Thymus (tissue), 11 donors: ENCODE measurements at regions not wholly inside any gene's neighbourhood (a gene's known extent, or its start where the extent isn't known, plus 50 kb on each side); places are given as distances from the start of the nearest gene placed in this dataset.
"Not testable (repeated sequence)": the region's sequence is repeated elsewhere in the genome, so short reads cannot be mapped to it uniquely, and the experiment has no call there.

Experiments used
- DNase-seq, 9 donors: peaks; one replicate each; pipeline ENCODE4 v3.0.0-alpha.2; 2013; ENCODE audit warnings: low spot score in 9 of 9, low read depth in 6 of 9, missing footprints in 1 of 9
- H3K27ac ChIP-seq, 2 donors: one replicate each; pipeline ENCODE4 v1.5.1; 2013; ENCODE audit warnings: control low read depth in 1 of 2, low read depth in 1 of 2, low read length in 1 of 2, mild to moderate bottlenecking in 1 of 2, moderate library complexity in 1 of 2
- H3K27me3 ChIP-seq, 2 donors: one replicate each; pipeline ENCODE4 v1.5.1; 2013; ENCODE audit warnings: low read length in 1 of 2; ENCODE audit not compliant: control insufficient read depth in 2 of 2, insufficient read depth in 1 of 2
- H3K36me3 ChIP-seq, 2 donors: one replicate each; pipeline ENCODE4 v1.5.1; 2013; ENCODE audit warnings: low read length in 1 of 2, mild to moderate bottlenecking in 1 of 2, moderate library complexity in 1 of 2; ENCODE audit not compliant: control insufficient read depth in 2 of 2, insufficient read depth in 2 of 2
- H3K4me1 ChIP-seq, 2 donors: one replicate each; pipeline ENCODE4 v1.5.1; 2013; ENCODE audit warnings: low read length in 2 of 2; ENCODE audit not compliant: control insufficient read depth in 2 of 2, insufficient read depth in 2 of 2
- H3K4me3 ChIP-seq, 2 donors: one replicate each; pipeline ENCODE4 v1.5.1; 2013; ENCODE audit warnings: low read length in 2 of 2, control low read depth in 1 of 2, mild to moderate bottlenecking in 1 of 2
- H3K9me3 ChIP-seq, 2 donors: one replicate each; pipeline ENCODE4 v1.5.1; 2013; ENCODE audit warnings: low read length in 1 of 2, mild to moderate bottlenecking in 1 of 2; ENCODE audit not compliant: control insufficient read depth in 2 of 2, insufficient read depth in 1 of 2
- WGBS: extraction: QIAGEN DNeasy Blood & Tissue Kit; methylation state at CpG from one replicate; pipeline ENCODE4 v1.1.7; 2013; 5-methylcytosine and 5-hydroxymethylcytosine counted together
- donor health status: healthy.

DNA sequence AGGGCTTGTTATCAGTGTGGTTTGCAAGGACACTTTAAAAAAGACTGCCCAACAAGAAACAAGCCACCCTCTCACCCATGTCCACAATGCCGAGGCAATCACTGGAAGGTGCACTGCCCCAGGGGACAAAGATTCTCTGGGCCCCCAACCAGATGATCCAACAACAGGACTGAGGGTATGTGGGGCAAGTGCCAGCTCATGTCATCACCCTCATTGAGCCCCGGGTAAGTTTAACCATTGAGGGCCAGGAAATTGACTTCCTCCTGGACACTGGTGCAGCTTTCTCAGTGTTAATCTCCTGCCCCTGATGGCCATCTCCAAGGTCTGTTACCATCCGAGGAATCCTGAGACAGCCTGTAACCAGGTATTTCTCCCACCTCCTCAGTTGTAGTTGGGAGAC is 373.0 kb upstream of the SFSWAP start:
- not testable (repeated sequence) for H3K27ac ChIP-seq, H3K4me3 ChIP-seq, H3K36me3 ChIP-seq, H3K4me1 ChIP-seq, H3K27me3 ChIP-seq, H3K9me3 ChIP-seq, DNase-seq
- 79% methylated on average over 3 of the region's 3 CpGs for WGBS

DNA sequence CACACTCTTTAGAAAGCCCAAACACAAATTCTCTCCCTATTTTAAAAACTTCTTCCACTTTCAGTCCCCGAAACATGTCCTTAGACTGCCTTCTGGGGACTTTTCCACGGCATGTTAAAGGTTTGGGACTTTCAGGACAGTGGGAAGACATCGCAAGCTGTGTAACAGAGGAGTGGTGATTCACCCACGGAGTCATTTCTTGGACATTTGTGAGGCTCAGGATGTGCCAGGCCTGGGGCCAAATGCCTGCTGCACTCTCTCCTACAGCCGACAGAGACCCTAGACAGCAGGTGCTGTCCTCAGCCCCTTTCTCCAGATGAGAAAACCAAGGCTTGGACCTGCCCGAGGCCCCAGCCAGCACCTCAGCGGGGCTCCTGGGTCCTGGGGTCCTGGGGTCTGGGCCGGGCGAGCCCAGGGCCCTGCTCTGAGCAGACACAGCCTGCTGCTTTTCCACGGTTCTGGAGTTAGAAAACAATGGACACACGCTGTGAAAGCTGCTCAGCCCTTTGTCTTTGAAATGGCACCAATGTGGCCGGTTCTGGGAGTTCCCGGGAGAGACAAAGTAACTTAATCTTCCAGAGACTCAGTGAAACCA is 370.2 kb upstream of the SFSWAP start:
- H3K4me3 ChIP-seq: no peak overlapping the region
- 90% methylated on average over 13 of the region's 13 CpGs for WGBS
- H3K36me3 ChIP-seq: no peaks in the 10 kb centered on the region
- no peaks in the 10 kb centered on the region for H3K27me3 ChIP-seq
- no peak overlapping the region for H3K27ac ChIP-seq
- DNase-seq: no peak
- H3K4me1 ChIP-seq: no peaks in the 10 kb centered on the region
- no peaks in the 10 kb centered on the region for H3K9me3 ChIP-seq

DNA sequence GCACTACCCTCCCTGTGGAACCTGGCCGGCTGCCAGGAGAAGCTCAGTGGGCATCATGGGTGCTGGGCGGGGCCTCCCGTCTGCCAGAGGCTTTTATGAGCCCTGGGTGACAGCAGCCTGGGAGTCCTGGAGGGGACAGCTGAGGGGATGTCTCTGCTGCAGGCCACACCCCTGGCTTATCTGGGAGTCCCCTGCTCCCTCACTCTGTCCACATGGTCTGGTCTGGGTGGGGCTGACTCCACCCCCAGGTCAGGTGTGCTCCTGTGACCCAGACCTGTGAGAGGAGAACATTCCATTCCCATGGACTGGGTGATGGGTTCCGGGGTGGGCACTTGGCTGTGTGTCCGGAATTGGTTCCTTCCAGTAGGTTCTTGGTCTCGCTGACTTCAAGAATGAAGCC is 369.3 kb upstream of the SFSWAP start:
- H3K4me3 ChIP-seq, H3K27ac ChIP-seq, H3K36me3 ChIP-seq, H3K4me1 ChIP-seq, DNase-seq, H3K27me3 ChIP-seq, H3K9me3 ChIP-seq: not testable (repeated sequence)
- 78% methylated on average over 6 of the region's 6 CpGs for WGBS

DNA sequence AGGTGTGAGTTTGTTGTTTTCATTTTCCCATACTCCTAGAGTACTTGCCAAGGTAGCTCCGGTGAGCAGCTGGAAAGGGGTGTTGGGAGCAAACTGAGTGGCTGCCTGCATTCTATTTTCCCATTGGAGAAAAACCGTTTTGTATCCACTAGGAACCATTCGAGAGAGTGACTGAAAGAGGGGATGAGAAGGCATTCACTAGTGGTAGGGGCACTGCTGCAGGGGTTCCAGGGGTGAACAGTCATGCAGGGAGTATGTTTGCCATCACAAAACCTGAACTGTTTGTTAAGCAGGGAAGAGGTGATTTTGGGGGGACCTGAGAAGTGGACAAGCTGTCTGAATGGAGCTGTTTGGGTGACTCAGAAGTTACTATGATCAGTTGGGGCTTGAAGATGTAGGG is 367.5 kb upstream of the SFSWAP start:
- H3K36me3 ChIP-seq, DNase-seq, H3K4me3 ChIP-seq, H3K27me3 ChIP-seq, H3K9me3 ChIP-seq, H3K27ac ChIP-seq, H3K4me1 ChIP-seq: not testable (repeated sequence)
- 93% methylated on average over 3 of the region's 3 CpGs for WGBS

DNA sequence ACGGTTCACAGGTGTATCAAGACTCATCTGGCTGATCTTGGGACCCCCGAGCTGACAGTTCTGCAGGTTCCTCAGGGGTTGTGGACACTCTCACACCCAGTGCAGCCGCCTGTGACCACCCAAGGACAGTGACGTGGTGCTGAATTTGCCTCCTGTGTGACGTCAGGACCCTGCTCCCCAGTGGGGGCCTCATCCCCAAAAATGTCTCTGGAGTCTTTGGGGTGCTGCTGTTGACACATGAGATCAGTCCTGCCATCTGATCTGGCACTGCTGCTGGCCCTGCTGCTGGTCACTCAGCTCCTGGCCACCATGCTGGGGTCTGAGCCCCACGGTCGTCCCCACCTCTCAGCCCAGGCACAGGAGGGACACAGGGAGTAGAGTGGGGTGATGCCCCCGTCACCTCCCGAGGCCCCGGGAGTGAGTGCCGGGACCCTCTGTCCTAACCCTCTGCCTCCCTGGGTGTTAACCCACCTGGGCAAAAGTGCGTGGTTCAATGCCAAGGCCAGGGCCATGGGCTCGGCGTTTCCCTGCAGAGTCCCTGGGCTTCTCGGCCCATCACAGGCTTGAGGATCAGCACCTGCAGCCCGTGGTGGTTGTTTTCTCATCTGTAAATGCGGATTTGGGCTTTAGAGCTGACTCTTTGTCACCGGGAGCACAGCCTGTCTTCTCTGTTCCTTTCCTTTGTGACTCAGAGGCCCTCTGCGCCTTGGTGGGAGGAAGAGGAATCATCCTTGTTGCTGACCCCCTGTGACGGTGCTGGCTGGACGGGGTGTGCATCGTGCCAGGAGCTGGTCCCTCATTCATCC is 366.0 kb upstream of the SFSWAP start:
- H3K27ac ChIP-seq, H3K4me3 ChIP-seq, H3K27me3 ChIP-seq, H3K4me1 ChIP-seq, H3K36me3 ChIP-seq, DNase-seq, H3K9me3 ChIP-seq: not testable (repeated sequence)
- 81% methylated on average over 22 of the region's 22 CpGs for WGBS

DNA sequence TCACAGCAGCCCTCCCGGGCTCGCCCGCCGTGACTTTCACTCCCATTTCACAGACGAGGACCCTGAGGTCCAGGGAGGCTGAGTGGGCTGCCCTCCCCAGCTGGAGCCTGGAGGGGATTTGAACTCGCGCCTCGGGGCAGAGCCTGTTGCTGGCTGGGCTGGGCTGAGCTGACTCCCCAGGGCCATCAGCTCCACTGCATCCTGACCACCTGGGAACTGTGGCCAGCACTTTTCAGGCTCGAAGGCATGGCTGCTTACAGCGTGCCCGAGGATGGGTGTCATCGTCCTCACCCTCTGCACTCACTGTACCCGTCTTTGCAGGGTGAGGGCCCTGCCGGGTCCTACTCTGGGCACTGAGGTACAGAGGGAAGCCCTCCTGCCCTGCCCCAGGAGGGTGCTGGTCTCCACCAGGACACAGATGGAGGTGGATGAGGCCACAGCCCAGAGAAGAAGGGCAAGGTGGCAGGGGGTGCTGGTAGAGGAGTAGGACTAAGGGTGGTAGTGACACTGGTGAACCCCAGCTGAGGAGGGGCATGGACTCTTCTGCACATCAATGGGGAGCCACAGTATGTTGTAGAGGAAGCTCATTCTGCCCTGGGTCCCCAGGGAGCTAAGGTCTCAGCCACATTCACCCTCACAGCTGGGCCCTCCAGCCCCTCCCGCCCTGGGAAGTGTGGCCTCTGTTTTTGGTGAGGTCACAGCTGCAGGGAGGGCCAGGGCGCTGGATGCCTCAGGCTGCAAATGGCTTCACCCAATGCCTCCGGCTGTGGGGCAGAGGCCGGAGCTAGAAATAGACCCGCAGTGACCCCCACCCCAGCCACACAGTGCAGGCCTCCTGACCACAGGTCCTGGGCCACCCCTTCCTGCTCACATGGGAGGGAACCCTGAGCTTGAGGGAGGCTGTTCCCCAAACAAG is 365.1 kb upstream of the SFSWAP start:
- H3K27me3 ChIP-seq: no peaks in the 10 kb centered on the region
- H3K27ac ChIP-seq: no peak overlapping the region
- H3K36me3 ChIP-seq: no peaks in the 10 kb centered on the region
- no peaks in the 10 kb centered on the region for H3K9me3 ChIP-seq
- DNase-seq: no peak
- WGBS: 77% methylated on average over 16 of the region's 19 CpGs
- H3K4me1 ChIP-seq: peaks cover 0 to 2% of the 10 kb centered on the region in 2 donors
- H3K4me3 ChIP-seq: no peak overlapping the region

DNA sequence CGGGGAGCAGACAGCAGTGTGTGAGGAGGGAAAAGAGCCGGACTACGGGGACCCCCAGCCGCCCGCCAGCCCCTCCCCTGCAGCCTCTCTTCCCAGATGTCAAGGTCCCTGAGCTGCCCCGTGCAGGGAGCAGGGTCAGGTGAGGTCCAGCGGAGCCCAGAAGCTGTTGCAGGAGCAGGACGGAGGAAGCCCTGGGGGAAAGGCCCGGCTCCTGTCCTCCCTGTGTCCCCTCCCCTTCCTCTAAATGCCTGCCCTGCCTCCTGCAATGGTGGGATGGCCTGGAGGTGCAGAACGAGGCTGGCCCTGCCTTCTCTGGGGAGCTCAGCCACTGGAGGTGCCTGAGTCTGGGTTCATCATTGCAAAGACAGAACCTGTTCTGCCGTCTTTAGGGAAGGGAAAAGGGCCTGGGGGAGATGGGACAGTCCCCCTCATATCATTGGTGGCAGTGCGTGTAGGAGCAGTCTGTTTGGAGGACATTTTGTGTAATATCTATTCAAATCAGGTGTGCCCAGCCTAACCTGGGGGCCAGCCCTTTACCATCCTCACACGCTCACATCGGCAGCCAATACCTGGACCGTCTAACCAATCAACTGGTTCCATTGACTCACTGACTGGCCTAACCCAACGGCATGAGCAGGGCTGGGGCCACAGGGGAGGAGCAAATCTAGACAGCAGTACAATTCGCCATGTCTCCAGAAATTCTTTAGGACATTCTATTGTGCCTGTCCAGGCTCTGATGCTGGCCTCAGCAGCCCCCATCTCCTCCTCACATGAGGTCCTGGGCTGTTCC is 364.1 kb upstream of the SFSWAP start:
- Histone ChIP-seq H3K9me3 (no peaks in the 10 kb centered on the region), H3K27ac (no peak overlapping the region), H3K4me1 (peaks cover 0 to 2% of the 10 kb centered on the region in 2 donors), H3K27me3 (no peaks in the 10 kb centered on the region), H3K4me3 (no peak overlapping the region), H3K36me3 (no peaks in the 10 kb centered on the region)
- no peak for DNase-seq
- WGBS: 84% methylated on average over 15 of the region's 17 CpGs

DNA sequence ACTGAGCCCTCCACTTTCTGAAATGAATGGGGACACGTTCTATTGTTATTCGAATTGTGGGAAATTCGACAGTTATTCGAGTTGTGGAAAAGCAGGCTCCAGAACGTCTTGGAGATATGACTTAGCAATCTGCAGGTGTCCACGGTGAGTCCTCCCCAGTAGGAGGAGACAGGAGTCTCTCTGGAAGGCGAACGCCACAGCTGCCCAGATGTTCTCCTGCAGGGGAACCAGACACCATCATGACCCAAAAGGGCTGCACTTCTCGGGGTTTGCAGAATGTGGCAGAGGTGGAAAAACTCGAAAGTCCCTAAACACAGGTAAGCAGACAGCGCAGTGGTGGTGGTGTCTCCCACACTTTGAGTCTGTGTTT is 363.6 kb upstream of the SFSWAP start:
- WGBS: 88% methylated on average over 11 of the region's 11 CpGs
- no peak overlapping the region for H3K4me3 ChIP-seq
- H3K27ac ChIP-seq: no peak overlapping the region
- no peaks in the 10 kb centered on the region for H3K27me3 ChIP-seq
- no peaks in the 10 kb centered on the region for H3K36me3 ChIP-seq
- no peak for DNase-seq
- peaks cover 0 to 2% of the 10 kb centered on the region in 2 donors for H3K4me1 ChIP-seq
- H3K9me3 ChIP-seq: no peaks in the 10 kb centered on the region
